ENCODE measurements at regions not wholly inside any gene's neighbourhood (a gene's known extent, or its start where the extent isn't known, plus 50 kb on each side); places are given as distances from the start of the nearest gene placed in this dataset.
"Not testable (repeated sequence)": the region's sequence is repeated elsewhere in the genome, so short reads cannot be mapped to it uniquely, and the experiment has no call there.

- WGBS, result 79% methylated on average over 4 of the region's 4 CpGs
- Histone ChIP-seq H3K4me1 (peaks cover 8 to 11% (median 9%) of the 10 kb centered on the region in 4 donors), H3K27ac (replicated peaks in 1 of 4) (no peak overlapping the region), H3K27me3 (peaks cover 4 to 77% (median 17%) of the 10 kb centered on the region in 4 donors), H3K36me3 (no peaks in the 10 kb centered on the region), H3K4me3 (no peak overlapping the region), H3K9me3 (no peaks in the 10 kb centered on the region)
- DNase-seq (ENCODE audit: extremely low spot score), result peak; percentile 70
- TF ChIP-seq, protein P1, sequence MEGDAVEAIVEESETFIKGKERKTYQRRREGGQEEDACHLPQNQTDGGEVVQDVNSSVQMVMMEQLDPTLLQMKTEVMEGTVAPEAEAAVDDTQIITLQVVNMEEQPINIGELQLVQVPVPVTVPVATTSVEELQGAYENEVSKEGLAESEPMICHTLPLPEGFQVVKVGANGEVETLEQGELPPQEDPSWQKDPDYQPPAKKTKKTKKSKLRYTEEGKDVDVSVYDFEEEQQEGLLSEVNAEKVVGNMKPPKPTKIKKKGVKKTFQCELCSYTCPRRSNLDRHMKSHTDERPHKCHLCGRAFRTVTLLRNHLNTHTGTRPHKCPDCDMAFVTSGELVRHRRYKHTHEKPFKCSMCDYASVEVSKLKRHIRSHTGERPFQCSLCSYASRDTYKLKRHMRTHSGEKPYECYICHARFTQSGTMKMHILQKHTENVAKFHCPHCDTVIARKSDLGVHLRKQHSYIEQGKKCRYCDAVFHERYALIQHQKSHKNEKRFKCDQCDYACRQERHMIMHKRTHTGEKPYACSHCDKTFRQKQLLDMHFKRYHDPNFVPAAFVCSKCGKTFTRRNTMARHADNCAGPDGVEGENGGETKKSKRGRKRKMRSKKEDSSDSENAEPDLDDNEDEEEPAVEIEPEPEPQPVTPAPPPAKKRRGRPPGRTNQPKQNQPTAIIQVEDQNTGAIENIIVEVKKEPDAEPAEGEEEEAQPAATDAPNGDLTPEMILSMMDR (IDR thresholded peaks at IDR 0.05), result no peak
- TF ChIP-seq EP300 (IDR thresholded peaks at IDR 0.05) (no peak), POLR2AphosphoS5 (IDR thresholded peaks at IDR 0.05) (no peak), POLR2A (IDR thresholded peaks at IDR 0.05; ENCODE audit: low read depth) (no peak)
- intact Hi-C loops (cut with DNase I), result no loop called here
These were observed 92.5 kb upstream of the HMGA2 start for GRCh38 chr12:65731771-65732170.

DNA sequence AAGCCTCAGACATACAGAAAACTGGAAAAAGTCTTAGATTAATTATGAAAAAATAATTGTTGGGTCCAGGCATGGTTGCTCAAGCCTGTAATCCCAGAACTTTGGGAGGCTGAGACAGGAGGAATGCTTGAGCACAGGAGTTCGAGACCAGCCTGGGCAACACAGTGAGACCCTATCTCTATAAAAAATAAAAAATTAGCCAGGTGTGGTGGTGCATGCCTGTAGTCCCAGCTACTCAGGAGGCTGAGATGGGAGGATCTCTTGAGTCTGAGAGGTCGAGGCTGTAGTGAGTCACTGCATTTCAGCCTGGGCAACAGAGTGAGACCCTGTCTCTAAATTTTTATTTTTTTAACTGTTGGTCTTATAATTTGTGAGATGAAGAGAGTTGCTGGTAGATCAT is 90.6 kb upstream of the HMGA2 start:
- peaks cover 4 to 59% (median 13%) of the 10 kb centered on the region in 4 donors for H3K27me3 ChIP-seq
- 97% methylated on average over 2 of the region's 2 CpGs for WGBS
- H3K9me3 ChIP-seq; DNase-seq (ENCODE audit: extremely low spot score); intact Hi-C loops (cut with DNase I); H3K27ac ChIP-seq (replicated peaks in 1 of 4); H3K4me3 ChIP-seq; H3K36me3 ChIP-seq; H3K4me1 ChIP-seq: not testable (repeated sequence)

DNA sequence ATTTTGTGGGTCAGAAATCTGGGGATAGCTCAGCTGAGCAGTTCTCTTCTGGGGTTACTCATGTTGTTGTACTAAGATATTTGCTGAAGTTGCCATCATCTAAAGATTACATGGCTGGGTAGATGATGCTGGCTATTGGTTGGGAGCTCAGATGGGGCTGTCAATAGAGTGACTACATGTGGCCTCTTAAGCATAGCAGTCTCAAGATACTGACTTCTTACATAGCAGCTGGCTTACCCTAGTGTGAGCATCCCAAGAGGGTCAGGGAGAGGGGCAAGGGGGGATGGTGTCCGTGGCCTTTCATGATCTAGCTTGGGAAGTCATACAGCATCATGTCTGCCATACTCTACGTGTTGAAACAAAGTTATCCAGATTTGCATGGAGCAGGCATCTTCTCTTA is 90.1 kb upstream of the HMGA2 start:
- peaks cover 2 to 53% (median 9%) of the 10 kb centered on the region in 4 donors for H3K27me3 ChIP-seq
- no peaks in the 10 kb centered on the region for H3K36me3 ChIP-seq
- DNase-seq (ENCODE audit: extremely low spot score), result peak; percentile 83
- H3K27ac ChIP-seq (replicated peaks in 1 of 4), result no peak overlapping the region
- H3K9me3 ChIP-seq, result no peaks in the 10 kb centered on the region
- TF ChIP-seq POLR2AphosphoS5 (IDR thresholded peaks at IDR 0.05) (no peak), EP300 (IDR thresholded peaks at IDR 0.05) (no peak), POLR2A (IDR thresholded peaks at IDR 0.05; ENCODE audit: low read depth) (no peak)
- TF ChIP-seq, protein P1 (IDR thresholded peaks at IDR 0.05), result no peak
- intact Hi-C loops (cut with DNase I), result no loop called here
- WGBS, result 58% methylated on average over 2 of the region's 2 CpGs
- H3K4me1 ChIP-seq, result peaks cover 2 to 4% (median 4%) of the 10 kb centered on the region in 4 donors
- no peak overlapping the region for H3K4me3 ChIP-seq

- no peak overlapping the region for H3K4me3 ChIP-seq
These were observed 84.7 kb upstream of the HMGA2 start for GRCh38 chr12:65739606-65740005.

GRCh38 chr12:65740506-65740872 is 83.8 kb upstream of the HMGA2 start:
- DNase-seq (ENCODE audit: extremely low spot score), result no peak
- H3K4me1 ChIP-seq, result peaks cover 4 to 24% (median 22%) of the 10 kb centered on the region in 4 donors
- no peaks in the 10 kb centered on the region for H3K36me3 ChIP-seq
- H3K4me3 ChIP-seq, result no peak overlapping the region
- TF ChIP-seq EP300 (IDR thresholded peaks at IDR 0.05) (no peak), POLR2A (IDR thresholded peaks at IDR 0.05; ENCODE audit: low read depth) (no peak), POLR2AphosphoS5 (IDR thresholded peaks at IDR 0.05) (no peak)
- peaks cover 0 to 44% (median 24%) of the 10 kb centered on the region in 4 donors for H3K27me3 ChIP-seq
- no peak overlapping the region for H3K27ac ChIP-seq (replicated peaks in 1 of 4)
- no peaks in the 10 kb centered on the region for H3K9me3 ChIP-seq
- 42% methylated on average over 1 of the region's 1 CpG for WGBS
- intact Hi-C loops (cut with DNase I), result no loop called here

More at GRCh38 chr12:65739606-65740005, 84.7 kb upstream of the HMGA2 start:
- H3K36me3 ChIP-seq, result no peaks in the 10 kb centered on the region
- intact Hi-C loops (cut with DNase I), result no loop called here
- H3K27ac ChIP-seq (replicated peaks in 1 of 4), result no peak overlapping the region
- no peak for DNase-seq (ENCODE audit: extremely low spot score)
- 92% methylated on average over 4 of the region's 4 CpGs for WGBS
- no peaks in the 10 kb centered on the region for H3K9me3 ChIP-seq
- peaks cover 4 to 24% (median 22%) of the 10 kb centered on the region in 4 donors for H3K4me1 ChIP-seq
- TF ChIP-seq POLR2AphosphoS5 (IDR thresholded peaks at IDR 0.05), result no peak
- no peak for TF ChIP-seq POLR2A (IDR thresholded peaks at IDR 0.05; ENCODE audit: low read depth)
- TF ChIP-seq, protein P1 (IDR thresholded peaks at IDR 0.05), result no peak
- no peak for TF ChIP-seq EP300 (IDR thresholded peaks at IDR 0.05)
- peaks cover 0 to 40% (median 23%) of the 10 kb centered on the region in 4 donors for H3K27me3 ChIP-seq
